K562 (cell line): ENCODE measurements at regions not wholly inside any gene's neighbourhood (a gene's known extent, or its start where the extent isn't known, plus 50 kb on each side); places are given as distances from the start of the nearest gene placed in this dataset.

Experiments used
- CTCF ChIP-seq, 3 experiments: IDR thresholded peaks in 2 of 3; conservative IDR thresholded peaks in 1 of 3; 2 replicates each; pipeline ENCODE4 v1.5.1; 2011 to 2012; ENCODE audit warnings: low read length in 3 of 3, mild to moderate bottlenecking in 3 of 3, control low read depth in 2 of 3, improper control_type of control experiment in 1 of 3, inconsistent platforms in 1 of 3, low read depth in 1 of 3, mixed read lengths in 1 of 3, moderate library complexity in 1 of 3; ENCODE audit not compliant: insufficient read depth in 2 of 3
- GTF2E2 ChIP-seq: fragments of 200-800 bp; sonication (Bioruptor generic); IDR thresholded peaks from 2 replicates; pipeline ENCODE4 v1.6.1; 2016; ENCODE audit warnings: missing genetic modification characterization, missing compliant biosample characterization
- GTF3C2 ChIP-seq: IDR thresholded peaks from 3 replicates; pipeline ENCODE4 v1.6.1; 2011; ENCODE audit warnings: borderline replicate concordance, mild to moderate bottlenecking, moderate library complexity; ENCODE audit not compliant: insufficient read length; ENCODE audit errors: extremely low read depth
- HDAC2 ChIP-seq: fragments of 450-650 bp; IDR thresholded peaks from 2 replicates; pipeline ENCODE4 v1.6.1; 2016; ENCODE audit warnings: mild to moderate bottlenecking
- MYC ChIP-seq, 2 experiments: fragments of 250-450 bp in 1 of 2; sonication (Bioruptor Pico) in 1 of 2; IDR thresholded peaks; 2 replicates each; pipeline versions ENCODE4 v1.5.1 to v1.6.1; 2012 to 2021; ENCODE audit warnings: low read depth in 2 of 2, borderline replicate concordance in 1 of 2, improper control_type of control experiment in 1 of 2, low read length in 1 of 2, mild to moderate bottlenecking in 1 of 2, moderate library complexity in 1 of 2
- PHTF2 ChIP-seq: fragments of 250-450 bp; sonication (Bioruptor Pico); IDR thresholded peaks from 2 replicates; pipeline ENCODE4 v1.5.0; 2021; ENCODE audit warnings: mild to moderate bottlenecking
- POLR3A ChIP-seq: IDR thresholded peaks from 2 replicates; pipeline ENCODE4 v1.6.1; 2011; ENCODE audit warnings: borderline replicate concordance, mild to moderate bottlenecking, moderate library complexity; ENCODE audit not compliant: insufficient read length, insufficient read depth; ENCODE audit errors: extremely low read depth
- TAF9B ChIP-seq: fragments of 450-650 bp; IDR thresholded peaks from 2 replicates; pipeline ENCODE4 v1.6.1; 2018; ENCODE audit warnings: mild to moderate bottlenecking; ENCODE audit not compliant: partially characterized antibody
- TEAD2 ChIP-seq: fragments of 450-650 bp; IDR thresholded peaks from 2 replicates; pipeline ENCODE4 v1.6.1; 2016; ENCODE audit warnings: missing genetic modification characterization, control low read depth, missing compliant biosample characterization
- ZKSCAN8 ChIP-seq: fragments of 200-800 bp; sonication (Bioruptor generic); IDR thresholded peaks from 2 replicates; pipeline ENCODE4 v1.6.1; 2016; ENCODE audit warnings: missing genetic modification characterization, missing compliant biosample characterization
- ZNF282 ChIP-seq: sonication (generic); formaldehyde crosslinking; IDR thresholded peaks from 2 replicates; pipeline ENCODE4 v1.8.1; 2023; ENCODE audit warnings: missing genetic modification reagents
- ZNF699 ChIP-seq: fragments of 250-450 bp; sonication (Bioruptor Pico); IDR thresholded peaks from 2 replicates; pipeline ENCODE4 v1.8.0; 2021; ENCODE audit warnings: mild to moderate bottlenecking, moderate library complexity; ENCODE audit not compliant: insufficient replicate concordance
- ZZZ3 ChIP-seq: fragments of 450-650 bp; IDR thresholded peaks from 2 replicates; pipeline ENCODE4 v1.6.1; 2016; ENCODE audit warnings: antibody characterized with exemption, mild to moderate bottlenecking, moderate library complexity

- no peak for TF ChIP-seq TAF9B
- TF ChIP-seq MYC (IDR thresholded peaks at IDR 0.05; ENCODE audit: low read depth, low read length) = no peak
- TF ChIP-seq MYC (CRISPR knock-in tag; IDR thresholded peaks at IDR 0.05; ENCODE audit: borderline replicate concordance, low read depth) = no peak
- TF ChIP-seq GTF2E2 = no peak
- no peak for TF ChIP-seq ZNF282 (CRISPR knock-in tag)
- no peak for TF ChIP-seq CTCF (IDR thresholded peaks at IDR 0.05 in 2 of 3, conservative IDR thresholded peaks at IDR 0.05 in 1 of 3; ENCODE audit: insufficient read depth in 2 of 3, low read depth in 1 of 3, low read length in 3 of 3)
- TF ChIP-seq TEAD2 = no peak
- no peak for TF ChIP-seq GTF3C2
- TF ChIP-seq PHTF2 (CRISPR knock-in tag) = no peak
- no peak for TF ChIP-seq HDAC2
- no peak for TF ChIP-seq ZNF699 (CRISPR knock-in tag)
- no peak for TF ChIP-seq POLR3A
- no peak for TF ChIP-seq ZZZ3
- TF ChIP-seq ZKSCAN8 = no peak
Measured at GRCh38 chr21:16965424-16965823, 547.4 kb upstream of the CXADR start.
